GM18505 (cell line): ENCODE measurements at regions not wholly inside any gene's neighbourhood (a gene's known extent, or its start where the extent isn't known, plus 50 kb on each side); places are given as distances from the start of the nearest gene placed in this dataset.
"Not testable (repeated sequence)": the region's sequence is repeated elsewhere in the genome, so short reads cannot be mapped to it uniquely, and the experiment has no call there.

ENCODE experiments used
- ATAC-seq: cut with Tn5 transposase; IDR thresholded peaks from one replicate; pipeline ENCODE4 v1.9.1; 2021; ENCODE audit not compliant: unreplicated experiment
- POLR2A ChIP-seq: IDR thresholded peaks from 4 replicates; pipeline ENCODE4 v1.6.1; 2011; ENCODE audit warnings: borderline replicate concordance; ENCODE audit not compliant: insufficient read depth, insufficient read length; ENCODE audit errors: extremely low read depth

DNA sequence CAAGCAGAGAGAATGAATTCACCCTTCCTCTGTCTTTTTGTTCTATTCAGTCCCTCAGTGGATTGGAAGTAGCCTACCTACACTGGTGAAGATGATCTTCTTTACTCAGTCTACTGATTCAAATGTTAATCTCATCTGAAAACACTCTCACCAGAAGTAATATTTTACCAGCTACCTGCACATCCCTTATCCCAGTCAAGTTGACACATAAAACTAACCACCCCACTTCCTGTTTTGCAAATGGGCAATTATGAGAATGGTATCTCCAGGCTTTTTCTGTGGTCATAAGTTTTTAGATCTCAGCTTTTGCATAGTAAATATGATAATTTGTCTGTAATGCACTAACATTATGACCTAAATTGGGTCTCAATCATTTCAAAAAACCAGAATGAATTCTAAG lies 228.8 kb upstream of the ECI2 start:
- TF ChIP-seq POLR2A, result no peak
- ATAC-seq, result no peak

- no peak for TF ChIP-seq POLR2A
- no peak for ATAC-seq
These were observed 228.3 kb upstream of the ECI2 start for GRCh38 chr6:4363656-4364055.

DNA sequence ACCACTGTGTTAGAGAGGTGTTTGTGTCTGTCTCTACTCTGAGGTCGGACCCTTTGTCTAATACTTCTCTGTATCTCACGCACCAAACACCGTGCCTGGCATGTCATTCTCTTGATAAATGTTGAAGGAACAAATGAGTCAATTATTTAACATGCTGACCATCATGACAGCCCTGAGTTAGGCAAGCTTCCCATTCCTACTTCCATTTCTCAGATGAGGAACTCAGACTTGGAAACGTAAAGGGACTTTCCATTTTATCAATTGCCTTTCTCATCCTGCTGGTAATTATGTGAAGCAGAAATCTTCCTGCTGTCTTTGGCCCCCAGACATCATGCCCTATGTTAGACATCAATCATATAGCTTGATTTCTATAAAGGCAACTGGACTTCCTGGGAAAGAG lies 227.0 kb upstream of the ECI2 start:
- no peak for ATAC-seq
- no peak for TF ChIP-seq POLR2A

DNA sequence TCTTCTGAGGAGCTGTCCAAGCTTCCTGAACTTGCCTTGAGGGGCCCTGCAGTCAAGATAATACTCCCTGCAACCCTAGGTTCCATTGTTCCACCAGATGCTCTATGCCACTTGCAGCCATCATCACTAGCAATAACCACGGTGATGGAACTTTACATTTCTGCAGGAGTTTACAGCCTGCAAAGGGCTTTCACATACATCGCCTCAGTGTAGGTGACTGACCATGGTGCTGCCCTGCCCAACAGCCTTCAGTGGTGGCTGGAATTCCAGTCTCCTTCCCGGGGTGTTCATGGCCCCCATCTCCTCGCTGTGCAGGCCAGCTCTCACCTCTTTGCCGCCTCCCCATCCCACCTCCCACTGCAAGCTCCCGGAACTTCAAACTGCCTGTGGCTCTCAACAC lies 225.5 kb upstream of the ECI2 start:
- no peak for TF ChIP-seq POLR2A
- ATAC-seq, result no peak

- no peak for ATAC-seq
- no peak for TF ChIP-seq POLR2A
These were observed 223.8 kb upstream of the ECI2 start for GRCh38 chr6:4359108-4359730.

- ATAC-seq, result no peak
- no peak for TF ChIP-seq POLR2A
These were observed 223.2 kb upstream of the ECI2 start for GRCh38 chr6:4358414-4359107.

DNA sequence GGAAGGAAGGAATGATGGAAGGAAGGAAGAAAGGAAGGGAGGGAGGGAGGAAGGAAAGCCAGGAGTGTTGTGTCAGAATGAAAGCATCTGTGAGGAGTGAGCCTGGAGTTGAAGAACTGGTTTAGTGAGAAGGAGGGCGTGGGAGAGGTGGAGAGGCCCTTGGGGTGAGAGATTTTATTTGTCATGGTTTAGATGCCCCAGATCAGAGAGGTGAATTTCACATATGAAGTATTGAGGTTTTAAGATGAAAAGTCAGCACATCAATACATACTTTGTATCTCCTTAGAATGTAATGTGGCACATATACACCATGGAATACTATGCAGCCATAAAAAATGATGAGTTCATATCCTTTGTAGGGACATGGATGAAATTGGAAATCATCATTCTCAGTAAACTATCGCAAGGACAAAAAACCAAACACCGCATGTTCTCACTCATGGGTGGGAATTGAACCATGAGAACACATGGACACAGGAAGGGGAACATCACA lies 222.3 kb upstream of the ECI2 start:
- ATAC-seq, result not testable (repeated sequence)

- no peak for ATAC-seq
- no peak for TF ChIP-seq POLR2A
These were observed 221.7 kb upstream of the ECI2 start for GRCh38 chr6:4356899-4357659.

GRCh38 chr6:4355241-4355640 lies 219.9 kb upstream of the ECI2 start:
- no peak for TF ChIP-seq POLR2A
- ATAC-seq, result no peak

DNA sequence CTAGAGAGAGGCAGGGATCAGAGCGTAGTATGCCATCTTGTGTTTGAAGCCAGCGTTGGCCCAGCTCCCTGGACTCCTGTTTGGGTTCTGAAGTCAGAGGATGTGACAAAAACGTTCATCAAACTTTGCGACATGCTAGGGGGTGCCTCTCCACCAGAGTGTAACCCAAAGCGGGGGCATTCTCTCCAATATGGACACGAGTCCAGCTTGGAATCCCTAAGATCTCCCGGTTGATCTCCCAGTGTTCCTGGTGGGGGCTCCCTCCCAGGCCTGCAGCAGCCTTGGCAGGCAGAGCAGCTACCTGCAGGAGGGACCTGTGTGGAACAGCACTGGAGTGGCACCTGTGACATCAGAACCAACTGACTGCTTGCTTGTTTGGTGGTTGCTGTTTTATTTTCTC lies 218.8 kb upstream of the ECI2 start:
- no peak for ATAC-seq
- TF ChIP-seq POLR2A, result no peak

- TF ChIP-seq POLR2A, result no peak
- ATAC-seq, result no peak
These were observed 217.4 kb upstream of the ECI2 start for GRCh38 chr6:4352731-4353130.

- no peak for TF ChIP-seq POLR2A
- no peak for ATAC-seq
These were observed 216.9 kb upstream of the ECI2 start for GRCh38 chr6:4352322-4352669.

DNA sequence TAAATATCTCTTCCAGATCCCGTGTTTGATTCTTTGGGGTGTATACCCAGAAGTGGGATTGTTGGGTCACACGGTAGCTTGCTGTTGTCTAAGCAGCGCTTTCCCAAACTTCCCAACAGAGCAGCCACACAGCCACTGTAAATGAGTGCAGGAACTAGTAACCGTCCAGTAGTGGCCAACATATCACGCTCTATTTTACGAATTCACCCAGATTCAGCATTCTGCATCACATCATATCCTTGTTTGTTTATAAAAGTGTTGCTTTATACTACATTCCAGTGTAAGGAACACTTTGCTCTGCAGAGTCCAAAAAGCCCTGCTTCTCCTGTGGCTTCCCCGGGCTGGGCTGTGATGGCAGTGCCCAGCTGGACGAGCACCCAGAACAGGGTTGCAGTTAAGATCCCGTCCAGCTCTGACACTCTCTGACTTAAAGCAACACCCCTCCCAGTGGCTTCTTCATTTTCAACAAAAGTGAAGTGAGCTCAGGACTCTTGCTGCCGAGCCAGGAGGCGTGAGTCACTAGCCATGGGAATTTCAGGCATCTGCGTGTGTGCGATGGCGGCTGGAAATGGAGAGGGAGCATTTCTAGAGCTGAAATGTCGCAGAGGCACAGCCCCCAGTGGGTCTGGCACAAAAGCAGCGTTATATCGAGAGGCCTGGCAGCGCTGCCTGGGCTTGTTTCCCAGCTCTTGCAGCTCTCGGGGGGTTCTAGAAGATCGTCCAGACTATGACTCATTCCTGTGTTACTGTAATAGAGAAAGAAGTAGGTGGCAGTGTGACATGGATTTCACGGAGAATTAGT lies 216.3 kb upstream of the ECI2 start:
- ATAC-seq, result no peak

More for the DNA sequence above, 216.3 kb upstream of the ECI2 start:
- no peak for TF ChIP-seq POLR2A
